Keratinocyte (primary cell): ENCODE measurements at regions not wholly inside any gene's neighbourhood (a gene's known extent, or its start where the extent isn't known, plus 50 kb on each side); places are given as distances from the start of the nearest gene placed in this dataset.

Source experiments
- EZH2 ChIP-seq: IDR thresholded peaks from one replicate; pipeline ENCODE4 v1.6.1; 2012; ENCODE audit warnings: inconsistent platforms, mild to moderate bottlenecking, low read length, moderate library complexity
- TF ChIP-seq, protein P1 (sequence below), 3 experiments: IDR thresholded peaks in 1 of 3; conservative IDR thresholded peaks in 1 of 3; optimal IDR thresholded peaks in 1 of 3; 2 replicates in 2 of 3; 3 replicates in 1 of 3; pipeline versions ENCODE3 to v1.5.1; 2011; ENCODE audit warnings: low read length in 3 of 3, mild to moderate bottlenecking in 3 of 3, moderate library complexity in 2 of 3, control low read depth in 1 of 3, inconsistent platforms in 1 of 3; ENCODE audit not compliant: insufficient read depth in 2 of 3; ENCODE audit errors: extremely low read depth in 1 of 3

- TF ChIP-seq, protein P1, sequence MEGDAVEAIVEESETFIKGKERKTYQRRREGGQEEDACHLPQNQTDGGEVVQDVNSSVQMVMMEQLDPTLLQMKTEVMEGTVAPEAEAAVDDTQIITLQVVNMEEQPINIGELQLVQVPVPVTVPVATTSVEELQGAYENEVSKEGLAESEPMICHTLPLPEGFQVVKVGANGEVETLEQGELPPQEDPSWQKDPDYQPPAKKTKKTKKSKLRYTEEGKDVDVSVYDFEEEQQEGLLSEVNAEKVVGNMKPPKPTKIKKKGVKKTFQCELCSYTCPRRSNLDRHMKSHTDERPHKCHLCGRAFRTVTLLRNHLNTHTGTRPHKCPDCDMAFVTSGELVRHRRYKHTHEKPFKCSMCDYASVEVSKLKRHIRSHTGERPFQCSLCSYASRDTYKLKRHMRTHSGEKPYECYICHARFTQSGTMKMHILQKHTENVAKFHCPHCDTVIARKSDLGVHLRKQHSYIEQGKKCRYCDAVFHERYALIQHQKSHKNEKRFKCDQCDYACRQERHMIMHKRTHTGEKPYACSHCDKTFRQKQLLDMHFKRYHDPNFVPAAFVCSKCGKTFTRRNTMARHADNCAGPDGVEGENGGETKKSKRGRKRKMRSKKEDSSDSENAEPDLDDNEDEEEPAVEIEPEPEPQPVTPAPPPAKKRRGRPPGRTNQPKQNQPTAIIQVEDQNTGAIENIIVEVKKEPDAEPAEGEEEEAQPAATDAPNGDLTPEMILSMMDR (optimal IDR thresholded peaks at IDR 0.05 in 1 of 3, IDR thresholded peaks at IDR 0.05 in 1 of 3, conservative IDR thresholded peaks at IDR 0.05 in 1 of 3; ENCODE audit: extremely low read depth in 1 of 3, insufficient read depth in 2 of 3, low read length in 3 of 3) = no peak
- no peak for TF ChIP-seq EZH2
Observed at GRCh38 chr14:87623616-87624015, 369.4 kb downstream of the GALC start.
